Activated naive CD8-positive, alpha-beta T cell (primary cell): ENCODE measurements at regions not wholly inside any gene's neighbourhood (a gene's known extent, or its start where the extent isn't known, plus 50 kb on each side); places are given as distances from the start of the nearest gene placed in this dataset.

Experiments
- H3K27ac Mint-ChIP-seq: one replicate; pipeline ENCODE4 v1.8.0; 2021; ENCODE audit warnings: mixed read lengths
- H3K27me3 Mint-ChIP-seq: one replicate; pipeline ENCODE4 v1.8.0; 2021; ENCODE audit warnings: mixed read lengths
- H3K36me3 Mint-ChIP-seq: one replicate; pipeline ENCODE4 v1.8.0; 2021; ENCODE audit warnings: mixed read lengths
- H3K4me1 Mint-ChIP-seq: one replicate; pipeline ENCODE4 v1.8.0; 2021; ENCODE audit warnings: low read depth, mixed read lengths
- H3K4me3 Mint-ChIP-seq: one replicate; pipeline ENCODE4 v1.8.0; 2021; ENCODE audit warnings: mild to moderate bottlenecking, mixed read lengths
- H3K9me3 Mint-ChIP-seq: one replicate; pipeline ENCODE4 v1.8.0; 2021; ENCODE audit warnings: low read depth, mixed read lengths

DNA sequence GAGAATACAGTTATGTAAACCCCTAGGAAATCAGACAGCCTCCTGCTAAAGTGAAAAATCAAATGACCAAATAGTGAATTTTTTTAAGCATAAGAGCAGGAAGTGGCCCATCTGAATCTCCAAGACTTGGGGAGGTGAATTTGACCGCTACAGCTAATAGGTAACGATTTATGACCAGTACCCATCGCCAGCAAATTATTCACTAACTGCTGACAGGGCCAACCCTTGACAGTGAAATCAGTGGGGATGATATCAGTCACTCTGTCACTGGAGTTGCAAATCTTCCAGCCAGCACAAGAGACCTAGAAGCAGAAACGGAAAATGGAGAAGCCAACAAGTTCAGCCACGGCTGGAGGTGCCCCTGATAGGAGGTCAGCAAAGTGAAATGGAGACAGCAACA lies 164.3 kb upstream of the PIK3C3 start:
- Mint-ChIP-seq H3K4me1 (no peaks in the 10 kb centered on the region), H3K36me3 (no peaks in the 10 kb centered on the region), H3K27me3 (peaks cover 3% of the 10 kb centered on the region), H3K4me3 (no peak overlapping the region), H3K27ac (no peak overlapping the region), H3K9me3 (no peaks in the 10 kb centered on the region)

DNA sequence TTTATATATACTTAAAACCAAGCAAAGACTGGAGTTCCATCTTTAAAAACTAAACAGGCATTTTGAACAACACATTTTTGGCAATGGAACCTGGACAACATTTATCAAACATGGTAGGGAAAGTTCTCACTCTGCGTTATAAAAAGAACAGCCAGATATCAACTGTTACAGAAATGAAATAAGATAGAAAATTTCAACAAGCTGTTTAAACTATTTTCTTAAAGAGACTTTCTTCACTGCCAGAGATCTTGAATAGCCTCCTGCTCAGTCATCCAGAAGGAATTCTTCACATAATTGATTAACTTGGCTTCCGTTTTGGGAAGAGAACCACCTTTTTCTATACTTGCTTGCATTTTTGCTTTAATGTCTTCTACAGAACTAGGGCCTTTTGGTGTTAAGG lies 166.0 kb upstream of the PIK3C3 start:
- Mint-ChIP-seq H3K36me3 (no peaks in the 10 kb centered on the region), H3K27me3 (peaks cover 3% of the 10 kb centered on the region), H3K27ac (no peak overlapping the region), H3K4me3 (no peak overlapping the region), H3K9me3 (no peaks in the 10 kb centered on the region), H3K4me1 (no peaks in the 10 kb centered on the region)

- peaks cover 3% of the 10 kb centered on the region for H3K27me3 Mint-ChIP-seq
- H3K4me3 Mint-ChIP-seq, result no peak overlapping the region
- no peaks in the 10 kb centered on the region for H3K36me3 Mint-ChIP-seq
- no peaks in the 10 kb centered on the region for H3K4me1 Mint-ChIP-seq
- H3K9me3 Mint-ChIP-seq, result no peaks in the 10 kb centered on the region
- no peak overlapping the region for H3K27ac Mint-ChIP-seq
Measured at GRCh38 chr18:41783879-41784278, 171.2 kb upstream of the PIK3C3 start.

- Mint-ChIP-seq H3K4me1 (no peaks in the 10 kb centered on the region), H3K4me3 (no peak overlapping the region), H3K9me3 (no peaks in the 10 kb centered on the region), H3K27me3 (peaks cover 3% of the 10 kb centered on the region), H3K36me3 (no peaks in the 10 kb centered on the region), H3K27ac (no peak overlapping the region)
Measured at GRCh38 chr18:41783065-41783818, 171.8 kb upstream of the PIK3C3 start.

DNA sequence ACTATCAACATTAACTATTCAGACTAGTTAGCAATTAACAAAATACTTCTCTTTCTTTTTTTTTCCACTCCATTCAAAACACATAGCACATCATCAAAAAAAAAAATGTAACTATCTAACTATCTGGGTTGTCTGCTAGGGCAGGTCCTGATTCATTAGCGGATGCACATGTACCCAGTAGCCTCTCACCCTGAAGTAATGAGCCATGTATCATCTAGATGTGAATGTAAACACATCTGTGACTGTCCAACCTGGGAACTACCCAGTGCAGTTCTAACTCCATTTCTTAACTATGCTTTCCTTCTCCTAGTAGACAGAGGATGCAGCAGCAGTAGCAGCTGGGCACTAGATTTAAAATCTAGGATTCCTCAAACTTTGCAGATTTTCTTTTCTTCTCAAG lies 183.1 kb upstream of the PIK3C3 start:
- H3K4me3 Mint-ChIP-seq, result no peak overlapping the region
- no peaks in the 10 kb centered on the region for H3K4me1 Mint-ChIP-seq
- H3K36me3 Mint-ChIP-seq, result no peaks in the 10 kb centered on the region

GRCh38 chr18:41769265-41769664 lies 185.8 kb upstream of the PIK3C3 start:
- Mint-ChIP-seq H3K27ac (no peak overlapping the region), H3K9me3 (no peaks in the 10 kb centered on the region), H3K4me3 (no peak overlapping the region), H3K4me1 (no peaks in the 10 kb centered on the region), H3K36me3 (no peaks in the 10 kb centered on the region), H3K27me3 (peaks cover 1% of the 10 kb centered on the region)

More for the DNA sequence above, 183.1 kb upstream of the PIK3C3 start:
- H3K27me3 Mint-ChIP-seq, result peaks cover 3% of the 10 kb centered on the region
- H3K9me3 Mint-ChIP-seq, result no peaks in the 10 kb centered on the region
- no peak overlapping the region for H3K27ac Mint-ChIP-seq

DNA sequence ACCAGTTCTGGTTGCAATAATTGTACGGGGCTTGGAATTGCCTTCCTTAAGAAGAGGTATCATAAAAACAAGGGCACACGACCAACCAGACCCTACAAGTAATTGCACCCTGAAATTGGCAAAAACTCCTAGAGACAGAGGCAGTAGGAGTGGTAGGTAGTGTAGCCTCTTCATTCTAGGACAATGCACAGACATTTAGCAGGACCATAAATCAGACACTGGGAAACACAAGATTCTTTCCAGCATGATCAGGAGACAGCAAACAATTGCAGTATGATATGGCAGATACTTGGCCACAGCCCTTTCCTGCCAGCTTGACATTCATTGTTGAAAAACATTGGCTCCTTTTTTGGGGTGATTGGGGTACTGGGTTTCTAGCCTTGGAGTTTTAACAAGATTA lies 186.6 kb upstream of the PIK3C3 start:
- H3K4me1 Mint-ChIP-seq, result no peaks in the 10 kb centered on the region
- H3K4me3 Mint-ChIP-seq, result no peak overlapping the region
- H3K36me3 Mint-ChIP-seq, result no peaks in the 10 kb centered on the region
- no peaks in the 10 kb centered on the region for H3K27me3 Mint-ChIP-seq
- H3K9me3 Mint-ChIP-seq, result no peaks in the 10 kb centered on the region
- H3K27ac Mint-ChIP-seq, result no peak overlapping the region

DNA sequence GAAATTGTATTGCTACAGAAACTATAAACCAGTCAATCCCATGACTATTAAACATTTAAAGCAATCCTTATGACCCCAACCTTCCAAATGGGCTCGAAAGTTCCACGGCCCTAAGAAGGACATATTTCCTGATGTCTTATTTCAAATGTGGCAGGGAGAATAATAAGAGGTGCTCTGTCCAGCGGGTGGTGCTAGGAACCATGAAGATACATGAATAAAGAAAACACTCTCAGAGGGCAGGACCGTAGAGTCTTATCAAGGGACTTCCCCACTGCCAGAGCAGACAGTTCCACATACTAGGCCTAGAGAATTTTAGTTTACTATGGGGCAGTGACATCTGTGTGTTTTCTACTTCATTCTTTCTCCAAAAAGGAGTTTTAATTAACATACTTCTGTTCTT lies 187.1 kb upstream of the PIK3C3 start:
- H3K27ac Mint-ChIP-seq, result no peak overlapping the region
- no peaks in the 10 kb centered on the region for H3K36me3 Mint-ChIP-seq
- H3K4me1 Mint-ChIP-seq, result no peaks in the 10 kb centered on the region
- no peak overlapping the region for H3K4me3 Mint-ChIP-seq
- H3K9me3 Mint-ChIP-seq, result no peaks in the 10 kb centered on the region
- no peaks in the 10 kb centered on the region for H3K27me3 Mint-ChIP-seq

DNA sequence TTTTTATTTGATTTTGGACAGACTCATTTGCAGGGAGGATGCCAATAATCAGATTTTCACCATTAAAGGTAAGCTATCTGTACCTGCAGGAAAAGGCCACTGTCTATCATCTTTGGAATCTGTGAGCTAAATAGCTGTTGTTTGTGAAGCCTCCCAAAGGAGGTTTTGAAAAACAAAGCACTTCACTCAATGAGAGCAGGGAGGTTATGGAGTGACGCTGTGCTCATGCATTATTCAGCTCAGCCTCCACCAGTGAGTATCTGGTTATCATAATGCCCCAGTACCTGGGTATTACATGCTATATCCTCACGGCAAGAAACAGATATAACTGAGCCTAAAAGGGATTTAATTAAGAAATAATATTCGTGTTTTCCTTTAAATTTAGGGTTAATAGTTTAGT lies 189.6 kb upstream of the PIK3C3 start:
- H3K27ac Mint-ChIP-seq, result no peak overlapping the region
- H3K4me3 Mint-ChIP-seq, result no peak overlapping the region
- peaks cover 2% of the 10 kb centered on the region for H3K27me3 Mint-ChIP-seq
- H3K9me3 Mint-ChIP-seq, result no peaks in the 10 kb centered on the region
- H3K36me3 Mint-ChIP-seq, result no peaks in the 10 kb centered on the region
- H3K4me1 Mint-ChIP-seq, result no peaks in the 10 kb centered on the region

- Mint-ChIP-seq H3K36me3 (no peaks in the 10 kb centered on the region), H3K27ac (no peak overlapping the region), H3K4me1 (no peaks in the 10 kb centered on the region), H3K27me3 (peaks cover 2% of the 10 kb centered on the region), H3K9me3 (no peaks in the 10 kb centered on the region), H3K4me3 (no peak overlapping the region)
Measured at GRCh38 chr18:41763361-41763760, 191.7 kb upstream of the PIK3C3 start.

DNA sequence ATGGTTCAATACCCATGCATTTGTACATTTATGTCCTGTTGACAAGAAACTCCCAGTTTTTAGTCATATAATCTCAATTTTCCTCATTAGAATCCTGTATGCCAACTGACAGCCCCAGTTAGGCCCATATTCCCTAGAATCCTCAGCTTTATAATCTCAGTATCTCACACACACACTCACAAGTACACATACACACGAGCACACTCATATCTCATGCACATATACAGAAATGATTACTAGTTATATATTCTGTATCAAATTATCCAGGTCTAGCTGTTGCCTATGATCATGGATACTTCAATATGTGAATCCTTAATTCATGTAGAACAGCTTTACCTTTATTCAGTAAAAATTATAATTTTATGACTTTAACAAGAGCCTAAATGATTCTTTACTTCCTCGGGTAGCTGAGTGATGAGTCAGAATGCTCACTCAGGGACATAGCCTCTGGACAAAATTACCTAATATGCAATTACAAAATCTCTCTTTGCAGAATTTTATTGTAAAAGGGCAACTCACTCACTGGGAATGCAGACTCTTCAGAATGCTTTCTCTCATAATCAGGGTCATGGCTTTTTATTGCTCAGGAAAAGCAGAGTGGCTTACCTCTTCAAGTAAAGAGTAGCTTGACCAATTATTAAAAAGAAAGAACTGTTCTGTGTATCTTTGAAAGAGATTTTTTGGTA lies 193.6 kb upstream of the PIK3C3 start:
- Mint-ChIP-seq H3K9me3 (no peaks in the 10 kb centered on the region), H3K36me3 (no peaks in the 10 kb centered on the region), H3K4me3 (no peak overlapping the region), H3K4me1 (no peaks in the 10 kb centered on the region), H3K27ac (no peak overlapping the region), H3K27me3 (peaks cover 2% of the 10 kb centered on the region)

DNA sequence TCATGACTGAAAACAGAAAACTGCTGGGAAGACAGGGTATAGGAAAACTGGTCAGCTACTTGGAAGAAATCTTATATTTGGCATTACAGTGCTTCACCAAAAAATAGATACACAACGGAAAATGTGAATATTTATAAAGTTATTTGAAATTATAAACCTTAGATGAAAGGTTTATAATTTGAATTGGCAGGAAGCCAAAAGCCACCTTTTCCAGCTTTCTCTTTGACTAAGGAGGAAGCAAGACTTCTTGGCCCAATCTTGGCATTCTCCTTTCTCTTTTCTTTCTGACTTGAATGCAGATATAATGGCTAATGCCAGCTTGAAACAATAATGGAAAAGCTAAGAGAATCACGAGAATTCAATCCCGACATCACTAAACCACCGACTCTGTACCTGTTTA lies 196.5 kb upstream of the PIK3C3 start:
- H3K9me3 Mint-ChIP-seq, result no peaks in the 10 kb centered on the region
- no peaks in the 10 kb centered on the region for H3K36me3 Mint-ChIP-seq
- H3K4me3 Mint-ChIP-seq, result no peak overlapping the region
- H3K27me3 Mint-ChIP-seq, result peaks cover 4% of the 10 kb centered on the region
- no peaks in the 10 kb centered on the region for H3K4me1 Mint-ChIP-seq
- H3K27ac Mint-ChIP-seq, result no peak overlapping the region

DNA sequence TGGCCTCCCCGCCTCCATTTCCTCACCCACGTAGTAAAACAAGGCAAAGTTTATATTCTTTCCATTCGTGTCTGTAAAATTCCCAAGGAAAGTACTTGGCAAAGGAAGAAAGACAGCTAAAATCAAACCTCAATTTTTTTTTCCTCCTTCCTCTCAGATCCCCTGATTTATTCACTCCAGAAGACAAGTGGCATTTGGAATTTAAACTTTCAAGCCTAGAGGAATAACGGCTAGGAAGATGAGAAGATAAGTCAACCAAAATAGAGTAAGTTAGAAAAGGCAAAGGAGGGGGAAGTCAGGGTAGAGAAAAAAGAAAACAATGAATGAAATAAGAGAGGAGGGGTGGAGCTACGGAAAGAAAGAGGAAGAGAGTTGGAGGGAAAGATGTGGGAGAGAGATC lies 198.9 kb upstream of the PIK3C3 start:
- Mint-ChIP-seq H3K27ac (no peak overlapping the region), H3K4me1 (no peaks in the 10 kb centered on the region), H3K27me3 (peaks cover 4% of the 10 kb centered on the region), H3K9me3 (no peaks in the 10 kb centered on the region), H3K36me3 (no peaks in the 10 kb centered on the region), H3K4me3 (no peak overlapping the region)

DNA sequence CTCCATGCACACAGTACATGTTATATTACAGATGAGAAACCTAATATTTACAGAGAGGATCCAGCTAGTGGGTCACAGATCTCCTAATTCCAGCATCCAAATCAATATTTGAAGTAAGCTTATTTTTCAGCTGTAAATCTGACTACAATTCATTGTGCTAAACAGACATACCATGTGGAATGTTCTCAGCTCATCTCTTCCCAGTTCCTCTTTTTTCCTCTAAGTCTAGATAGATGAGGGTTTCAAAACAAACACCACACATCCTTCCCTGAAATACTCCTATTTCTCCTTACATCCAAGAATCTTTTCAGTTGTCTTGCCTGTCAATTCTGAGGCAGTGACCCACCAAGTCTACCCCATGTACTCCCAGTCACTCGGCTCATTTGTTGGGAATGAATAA lies 200.7 kb upstream of the PIK3C3 start:
- no peak overlapping the region for H3K4me3 Mint-ChIP-seq
- no peaks in the 10 kb centered on the region for H3K36me3 Mint-ChIP-seq
- no peaks in the 10 kb centered on the region for H3K9me3 Mint-ChIP-seq
- H3K27me3 Mint-ChIP-seq, result peaks cover 2% of the 10 kb centered on the region
- no peak overlapping the region for H3K27ac Mint-ChIP-seq
- H3K4me1 Mint-ChIP-seq, result no peaks in the 10 kb centered on the region

- Mint-ChIP-seq H3K4me3 (no peak overlapping the region), H3K27me3 (peaks cover 2% of the 10 kb centered on the region), H3K4me1 (no peaks in the 10 kb centered on the region), H3K36me3 (no peaks in the 10 kb centered on the region), H3K9me3 (no peaks in the 10 kb centered on the region), H3K27ac (no peak overlapping the region)
Measured at GRCh38 chr18:41753826-41754225, 201.2 kb upstream of the PIK3C3 start.

DNA sequence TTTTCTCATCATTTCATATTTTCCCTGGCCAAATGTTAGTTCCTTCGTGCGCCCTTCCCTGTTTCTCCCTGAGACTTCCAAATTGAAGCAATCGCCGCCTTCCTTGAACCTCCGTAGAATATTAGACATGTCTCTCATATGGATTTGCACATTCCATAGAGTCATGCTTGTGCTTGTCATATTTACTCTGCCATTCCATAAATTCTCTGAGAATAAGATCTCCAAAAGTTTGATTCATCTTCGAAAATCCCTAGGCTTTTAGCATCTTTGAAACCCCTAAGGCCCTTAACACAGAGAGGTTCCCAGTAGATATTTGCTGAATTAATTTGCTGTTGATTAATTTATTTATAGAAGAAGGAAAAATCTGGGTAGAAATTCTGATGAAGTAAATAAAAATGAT lies 202.2 kb upstream of the PIK3C3 start:
- Mint-ChIP-seq H3K9me3 (no peaks in the 10 kb centered on the region), H3K27ac (no peak overlapping the region)

More for the DNA sequence above, 202.2 kb upstream of the PIK3C3 start:
- peaks cover 2% of the 10 kb centered on the region for H3K27me3 Mint-ChIP-seq
- no peak overlapping the region for H3K4me3 Mint-ChIP-seq
- H3K36me3 Mint-ChIP-seq, result no peaks in the 10 kb centered on the region
- H3K4me1 Mint-ChIP-seq, result no peaks in the 10 kb centered on the region
